Trophoblast cell (in vitro differentiated cells and primary cell): ENCODE measurements at regions not wholly inside any gene's neighbourhood (a gene's known extent, or its start where the extent isn't known, plus 50 kb on each side); places are given as distances from the start of the nearest gene placed in this dataset.

Experiments
- DNase-seq, 2 donors: peaks; one replicate each; pipeline ENCODE4 v3.0.0-alpha.2; 2016
- H2AFZ ChIP-seq: 2 replicates; pipeline ENCODE4 v1.6.1; 2013; ENCODE audit warnings: low read length, moderate library complexity, mild to moderate bottlenecking; ENCODE audit not compliant: insufficient read depth, poor library complexity
- H2AK5ac ChIP-seq: 2 replicates; pipeline ENCODE4 v1.6.1; 2013; ENCODE audit warnings: mild to moderate bottlenecking, low read length
- H2BK120ac ChIP-seq: 2 replicates; pipeline ENCODE4 v1.6.1; 2013; ENCODE audit warnings: low read length, mild to moderate bottlenecking, moderate library complexity; ENCODE audit not compliant: insufficient read depth, poor library complexity
- H2BK12ac ChIP-seq: 2 replicates; pipeline ENCODE4 v1.6.1; 2013; ENCODE audit warnings: mild to moderate bottlenecking, low read length, moderate library complexity
- H2BK5ac ChIP-seq: 2 replicates; pipeline ENCODE4 v1.6.1; 2013; ENCODE audit warnings: low read length, low read depth, moderate library complexity, mild to moderate bottlenecking; ENCODE audit not compliant: poor library complexity
- H3K14ac ChIP-seq: 2 replicates; pipeline ENCODE4 v1.6.1; 2013; ENCODE audit warnings: mild to moderate bottlenecking, low read length
- H3K18ac ChIP-seq: 2 replicates; pipeline ENCODE4 v1.6.1; 2013; ENCODE audit warnings: mild to moderate bottlenecking, low read length
- H3K23ac ChIP-seq: 2 replicates; pipeline ENCODE4 v1.6.1; 2013; ENCODE audit warnings: low read length
- H3K27ac ChIP-seq: 2 replicates; pipeline ENCODE4 v1.5.1; 2013; ENCODE audit warnings: low read depth, mild to moderate bottlenecking, inconsistent platforms, low read length, moderate library complexity
- H3K27me3 ChIP-seq: 2 replicates; pipeline ENCODE4 v1.6.1; 2013; ENCODE audit warnings: inconsistent platforms, mild to moderate bottlenecking, low read length, moderate library complexity; ENCODE audit not compliant: insufficient read depth
- H3K36me3 ChIP-seq, 2 experiments: 1 replicate in 1 of 2; 2 replicates in 1 of 2; pipeline ENCODE4 v1.6.1; 2013; ENCODE audit warnings: low read length in 2 of 2, mild to moderate bottlenecking in 2 of 2, moderate library complexity in 1 of 2; ENCODE audit not compliant: insufficient read depth in 2 of 2, control insufficient read depth in 1 of 2
- H3K4ac ChIP-seq: 2 replicates; pipeline ENCODE4 v1.6.1; 2013; ENCODE audit warnings: low read depth, mild to moderate bottlenecking, low read length, moderate library complexity
- H3K4me1 ChIP-seq, 2 experiments: 1 replicate in 1 of 2; 2 replicates in 1 of 2; pipeline ENCODE4 v1.6.1; 2013; ENCODE audit warnings: low read length in 2 of 2, mild to moderate bottlenecking in 2 of 2, moderate library complexity in 1 of 2; ENCODE audit not compliant: insufficient read depth in 2 of 2, control insufficient read depth in 1 of 2
- H3K4me2 ChIP-seq: 2 replicates; pipeline ENCODE4 v1.6.1; 2013; ENCODE audit warnings: inconsistent platforms, mild to moderate bottlenecking, low read length, moderate library complexity
- H3K4me3 ChIP-seq: 2 replicates; pipeline ENCODE4 v1.5.1; 2013; ENCODE audit warnings: mild to moderate bottlenecking, low read depth, low read length, inconsistent platforms
- H3K79me1 ChIP-seq: one replicate; pipeline ENCODE4 v1.6.1; 2013; ENCODE audit warnings: low read length
- H3K79me2 ChIP-seq: 2 replicates; pipeline ENCODE4 v1.6.1; 2013; ENCODE audit warnings: low read length, mild to moderate bottlenecking; ENCODE audit not compliant: control insufficient read depth, insufficient read depth, poor library complexity
- H3K9ac ChIP-seq: 2 replicates; pipeline ENCODE4 v1.6.1; 2013; ENCODE audit warnings: mild to moderate bottlenecking, low read length
- H3K9me3 ChIP-seq: 2 replicates; pipeline ENCODE4 v1.6.1; 2013; ENCODE audit warnings: low read depth, mild to moderate bottlenecking, control low read depth, inconsistent platforms, low read length; ENCODE audit not compliant: insufficient read depth
- H4K12ac ChIP-seq: 2 replicates; pipeline ENCODE4 v1.6.1; 2013; ENCODE audit warnings: low read depth, mild to moderate bottlenecking, low read length, moderate library complexity
- H4K8ac ChIP-seq: 2 replicates; pipeline ENCODE4 v1.6.1; 2013; ENCODE audit warnings: low read depth, mild to moderate bottlenecking, low read length, moderate library complexity
- H4K91ac ChIP-seq: one replicate; pipeline ENCODE4 v1.6.1; 2013; ENCODE audit warnings: low read depth, mild to moderate bottlenecking, low read length, moderate library complexity
- WGBS: extraction: QIAGEN DNeasy Blood & Tissue Kit; methylation state at CpG from one replicate; pipeline ENCODE4 v1.1.7; 2013; ENCODE audit warnings: missing lambda C conversion rate; ENCODE audit not compliant: insufficient read length, insufficient coverage; ENCODE audit errors: extremely low coverage; 5-methylcytosine and 5-hydroxymethylcytosine counted together

GRCh38 chr16:87244636-87245197, 72.5 kb downstream of the C16orf95 start:
- Histone ChIP-seq H2BK120ac (no peak overlapping the region), H2BK5ac (no peak overlapping the region), H3K27ac (no peak overlapping the region), H3K27me3 (no peaks in the 10 kb centered on the region), H4K12ac (no peak overlapping the region), H4K91ac (no peak overlapping the region), H3K9me3 (no peaks in the 10 kb centered on the region), H3K36me3 (no peaks in the 10 kb centered on the region), H3K79me2 (peaks cover 1% of the 10 kb centered on the region), H3K18ac (no peak overlapping the region), H2BK12ac (no peak overlapping the region), H2AFZ (no peak overlapping the region), H3K4me2 (no peak overlapping the region), H3K4me3 (no peak overlapping the region), H3K79me1 (peaks cover 12% of the 10 kb centered on the region), H2AK5ac (no peak overlapping the region), H4K8ac (no peak overlapping the region), H3K9ac (no peak overlapping the region), H3K4ac (no peak overlapping the region), H3K4me1 (peaks cover 9 to 22% of the 10 kb centered on the region in 2 experiments), H3K23ac (no peak overlapping the region), H3K14ac (no peak overlapping the region)
- DNase-seq = no peak
- no CpG with 5 or more reads among the region's 7 CpGs for WGBS

GRCh38 chr16:87245511-87245910, 71.7 kb downstream of the C16orf95 start:
- no peak overlapping the region for H3K4me3 ChIP-seq
- H2BK120ac ChIP-seq = no peak overlapping the region
- no peaks in the 10 kb centered on the region for H3K27me3 ChIP-seq
- H3K14ac ChIP-seq = no peak overlapping the region
- 100% methylated on average over 3 of the region's 13 CpGs for whole genome bisulfite sequencing
- no peak overlapping the region for H3K23ac ChIP-seq
- no peaks in the 10 kb centered on the region for H3K9me3 ChIP-seq
- H3K4me1 ChIP-seq = peaks cover 7 to 18% of the 10 kb centered on the region in 2 experiments
- no peak overlapping the region for H2AFZ ChIP-seq
- H3K27ac ChIP-seq = no peak overlapping the region
- no peak overlapping the region for H3K4ac ChIP-seq
- peaks cover 1% of the 10 kb centered on the region for H3K79me2 ChIP-seq
- no peak overlapping the region for H2BK5ac ChIP-seq
- H4K8ac ChIP-seq = no peak overlapping the region
- no peak overlapping the region for H4K91ac ChIP-seq
- H4K12ac ChIP-seq = no peak overlapping the region
- no peak overlapping the region for H3K18ac ChIP-seq
- H2BK12ac ChIP-seq = no peak overlapping the region
- no peak for DNase-seq
- no peak overlapping the region for H2AK5ac ChIP-seq
- H3K36me3 ChIP-seq = no peaks in the 10 kb centered on the region
- H3K4me2 ChIP-seq = no peak overlapping the region
- H3K9ac ChIP-seq = no peak overlapping the region
- H3K79me1 ChIP-seq = peaks cover 8% of the 10 kb centered on the region

- H3K23ac ChIP-seq = no peak overlapping the region
- H3K4me1 ChIP-seq = peaks cover 2 to 10% of the 10 kb centered on the region in 2 experiments
- H3K36me3 ChIP-seq = no peaks in the 10 kb centered on the region
- no peak overlapping the region for H4K12ac ChIP-seq
- H2BK12ac ChIP-seq = no peak overlapping the region
- no peak overlapping the region for H3K27ac ChIP-seq
- H3K27me3 ChIP-seq = no peaks in the 10 kb centered on the region
- no peak overlapping the region for H2AK5ac ChIP-seq
- no peak overlapping the region for H2BK5ac ChIP-seq
- H4K8ac ChIP-seq = no peak overlapping the region
- no peak overlapping the region for H3K4ac ChIP-seq
- no peak overlapping the region for H2AFZ ChIP-seq
- H3K14ac ChIP-seq = no peak overlapping the region
- H3K4me3 ChIP-seq = no peak overlapping the region
- H3K79me2 ChIP-seq = no peaks in the 10 kb centered on the region
- WGBS = no CpG with 5 or more reads among the region's 14 CpGs
- H3K18ac ChIP-seq = no peak overlapping the region
- H2BK120ac ChIP-seq = no peak overlapping the region
- peaks cover 1% of the 10 kb centered on the region for H3K79me1 ChIP-seq
- no peak for DNase-seq
- H3K4me2 ChIP-seq = no peak overlapping the region
- H3K9ac ChIP-seq = no peak overlapping the region
- no peaks in the 10 kb centered on the region for H3K9me3 ChIP-seq
- no peak overlapping the region for H4K91ac ChIP-seq
Observed at GRCh38 chr16:87246269-87247065, 70.7 kb downstream of the C16orf95 start.

GRCh38 chr16:87248714-87249113, 68.5 kb downstream of the C16orf95 start:
- Histone ChIP-seq H2AK5ac (no peak overlapping the region), H3K4me2 (no peak overlapping the region), H2AFZ (no peak overlapping the region), H3K27ac (no peak overlapping the region), H2BK12ac (no peak overlapping the region), H3K9ac (no peak overlapping the region), H3K18ac (no peak overlapping the region), H3K27me3 (no peaks in the 10 kb centered on the region), H3K14ac (no peak overlapping the region), H2BK120ac (no peak overlapping the region), H3K23ac (no peak overlapping the region), H3K4me3 (no peak overlapping the region), H3K79me1 (no peaks in the 10 kb centered on the region), H4K8ac (no peak overlapping the region), H4K91ac (no peak overlapping the region), H3K79me2 (no peaks in the 10 kb centered on the region), H2BK5ac (no peak overlapping the region), H3K9me3 (no peaks in the 10 kb centered on the region), H3K4ac (no peak overlapping the region), H3K4me1 (no peaks in the 10 kb centered on the region), H3K36me3 (no peaks in the 10 kb centered on the region), H4K12ac (no peak overlapping the region)
- no peak for DNase-seq
- WGBS = no CpG with 5 or more reads among the region's 3 CpGs
